H4 (cell line): ENCODE measurements at regions not wholly inside any gene's neighbourhood (a gene's known extent, or its start where the extent isn't known, plus 50 kb on each side); places are given as distances from the start of the nearest gene placed in this dataset.
A peak's percentile ranks its signal among the peaks of the same experiment; 100 is the strongest.
"Not testable (repeated sequence)": the region's sequence is repeated elsewhere in the genome, so short reads cannot be mapped to it uniquely, and the experiment has no call there.

Experiments used
- DNase-seq: peaks from one replicate; pipeline ENCODE4 v3.0.0-alpha.2; 2015; ENCODE audit warnings: low spot score

GRCh38 chr5:17034992-17035391, 98.9 kb upstream of the MYO10 start:
- DNase-seq = not testable (repeated sequence)

- DNase-seq = peak; percentile 31
These were observed 101.7 kb upstream of the MYO10 start for GRCh38 chr5:17037751-17038150.

- DNase-seq = no peak
These were observed 103.1 kb upstream of the MYO10 start for GRCh38 chr5:17039170-17039569.

- no peak for DNase-seq
These were observed 106.0 kb upstream of the MYO10 start for GRCh38 chr5:17042041-17042440.

GRCh38 chr5:17046320-17046719, 110.2 kb upstream of the MYO10 start:
- no peak for DNase-seq

GRCh38 chr5:17050236-17050635, 114.1 kb upstream of the MYO10 start:
- DNase-seq = no peak

GRCh38 chr5:17054911-17055310, 118.8 kb upstream of the MYO10 start:
- no peak for DNase-seq

- DNase-seq = no peak
These were observed 120.1 kb upstream of the MYO10 start for GRCh38 chr5:17056141-17056631.

- no peak for DNase-seq
These were observed 122.3 kb upstream of the MYO10 start for GRCh38 chr5:17058438-17058837.

GRCh38 chr5:17061973-17062470, 125.9 kb upstream of the MYO10 start:
- DNase-seq = no peak

GRCh38 chr5:17062741-17063140, 126.7 kb upstream of the MYO10 start:
- not testable (repeated sequence) for DNase-seq

GRCh38 chr5:17064241-17064640, 128.2 kb upstream of the MYO10 start:
- DNase-seq = no peak

- no peak for DNase-seq
These were observed 129.4 kb upstream of the MYO10 start for GRCh38 chr5:17065458-17065857.

GRCh38 chr5:17066026-17066425, 129.9 kb upstream of the MYO10 start:
- DNase-seq = not testable (repeated sequence)

GRCh38 chr5:17067657-17068392, 131.7 kb upstream of the MYO10 start:
- no peak for DNase-seq

- DNase-seq = no peak
These were observed 134.0 kb upstream of the MYO10 start for GRCh38 chr5:17069995-17070511.

GRCh38 chr5:17070647-17071046, 134.6 kb upstream of the MYO10 start:
- no peak for DNase-seq

- no peak for DNase-seq
These were observed 139.1 kb upstream of the MYO10 start for GRCh38 chr5:17075236-17075635.

- DNase-seq = no peak
These were observed 140.2 kb upstream of the MYO10 start for GRCh38 chr5:17076272-17076671.

- DNase-seq = no peak
These were observed 139.8 kb upstream of the BASP1 start for GRCh38 chr5:17077440-17078233.

GRCh38 chr5:17079562-17079961, 137.9 kb upstream of the BASP1 start:
- DNase-seq = no peak

- DNase-seq = no peak
These were observed 137.1 kb upstream of the BASP1 start for GRCh38 chr5:17080361-17080760.

- no peak for DNase-seq
These were observed 136.3 kb upstream of the BASP1 start for GRCh38 chr5:17081142-17081541.
